Activated CD8-positive, alpha-beta T cell treated with anti-CD3 and anti-CD28 coated beads for 36 hours (primary cell): ENCODE measurements at regions not wholly inside any gene's neighbourhood (a gene's known extent, or its start where the extent isn't known, plus 50 kb on each side); places are given as distances from the start of the nearest gene placed in this dataset.

Source experiments
- ATAC-seq: fragments of 200-7000 bp; cut with Tn5 transposase; one replicate; pipeline ENCODE4 v1.10.0; 2021; ENCODE audit warnings: mild to moderate bottlenecking, moderate library complexity
- CTCF ChIA-PET: fragments of 350-600 bp; sonication (Branson Sonifier 250); formaldehyde crosslinking; loops from one replicate; lab custom pipeline; 2021; ENCODE audit warnings: antibody characterized with exemption; lab: Charles Lee
- POLR2A ChIA-PET: fragments of 350-600 bp; sonication (Branson Sonifier 250); formaldehyde crosslinking; loops from one replicate; lab custom pipeline; 2021; ENCODE audit warnings: antibody characterized with exemption; lab: Charles Lee
- DNase-seq: peaks from one replicate; pipeline ENCODE4 v3.0.0-alpha.2; 2020
- H3K27ac Mint-ChIP-seq: one replicate; pipeline ENCODE4 v1.8.0; 2021; ENCODE audit warnings: mild to moderate bottlenecking, mixed read lengths
- H3K27me3 Mint-ChIP-seq: one replicate; pipeline ENCODE4 v1.8.0; 2021; ENCODE audit warnings: mixed read lengths
- H3K36me3 Mint-ChIP-seq: one replicate; pipeline ENCODE4 v1.8.0; 2021; ENCODE audit warnings: low read depth, mixed read lengths
- H3K4me1 Mint-ChIP-seq: one replicate; pipeline ENCODE4 v1.8.0; 2021; ENCODE audit warnings: low read depth, mixed read lengths
- H3K4me3 Mint-ChIP-seq: one replicate; pipeline ENCODE4 v1.8.0; 2021; ENCODE audit warnings: mild to moderate bottlenecking, moderate library complexity, mixed read lengths
- H3K9me3 Mint-ChIP-seq: one replicate; pipeline ENCODE4 v1.8.0; 2021; ENCODE audit warnings: mixed read lengths
- CTCF ChIP-seq: fragments of 200-600 bp; IDR thresholded peaks from one replicate; pipeline ENCODE4 v1.8.0; 2022; ENCODE audit warnings: antibody characterized with exemption, mild to moderate bottlenecking
- intact Hi-C: fragments of 100-400 bp; cut with micrococcal nuclease; formaldehyde crosslinking; loops from one replicate; pipeline ENCODE4 v1.10.0; 2022

DNA sequence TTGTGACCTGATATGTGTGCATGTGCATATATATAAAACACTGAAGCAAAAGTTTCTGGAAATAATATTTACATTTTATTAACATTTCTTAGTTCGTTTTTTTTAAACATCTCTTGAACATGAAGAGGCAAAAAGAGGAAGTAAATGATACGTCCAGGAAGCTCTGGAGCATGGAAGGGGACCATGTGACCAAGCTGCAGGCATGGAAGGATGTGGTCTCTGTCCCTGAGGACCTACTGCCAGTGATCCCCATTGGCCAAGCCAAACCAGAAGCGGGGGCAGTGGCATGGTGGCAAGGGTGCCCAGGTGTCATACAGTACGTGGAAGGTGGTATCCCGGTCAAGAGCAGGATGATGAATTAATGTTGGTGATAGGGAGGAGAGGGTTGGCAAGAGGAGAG, 268.3 kb upstream of the PROX1 start:
- H3K9me3 Mint-ChIP-seq = peaks cover 10% of the 10 kb centered on the region
- no peak for DNase-seq
- ATAC-seq = no peak
- intact Hi-C loops = no loop called here
- ChIA-PET POLR2A (no interaction called here), CTCF (no interaction called here)
- TF ChIP-seq CTCF = no peak
- H3K36me3 Mint-ChIP-seq = no peaks in the 10 kb centered on the region
- H3K27me3 Mint-ChIP-seq = no peaks in the 10 kb centered on the region
- H3K4me1 Mint-ChIP-seq = no peaks in the 10 kb centered on the region
- no peak overlapping the region for H3K27ac Mint-ChIP-seq
- H3K4me3 Mint-ChIP-seq = no peak overlapping the region

GRCh38 chr1:213720032-213720431, 267.7 kb upstream of the PROX1 start:
- ChIA-PET CTCF (no interaction called here), POLR2A (no interaction called here)
- DNase-seq = no peak
- Mint-ChIP-seq H3K36me3 (no peaks in the 10 kb centered on the region), H3K4me1 (no peaks in the 10 kb centered on the region), H3K27ac (no peak overlapping the region), H3K4me3 (no peak overlapping the region), H3K27me3 (no peaks in the 10 kb centered on the region), H3K9me3 (peaks cover 10% of the 10 kb centered on the region)
- ATAC-seq = no peak
- intact Hi-C loops = no loop called here
- no peak for TF ChIP-seq CTCF

DNA sequence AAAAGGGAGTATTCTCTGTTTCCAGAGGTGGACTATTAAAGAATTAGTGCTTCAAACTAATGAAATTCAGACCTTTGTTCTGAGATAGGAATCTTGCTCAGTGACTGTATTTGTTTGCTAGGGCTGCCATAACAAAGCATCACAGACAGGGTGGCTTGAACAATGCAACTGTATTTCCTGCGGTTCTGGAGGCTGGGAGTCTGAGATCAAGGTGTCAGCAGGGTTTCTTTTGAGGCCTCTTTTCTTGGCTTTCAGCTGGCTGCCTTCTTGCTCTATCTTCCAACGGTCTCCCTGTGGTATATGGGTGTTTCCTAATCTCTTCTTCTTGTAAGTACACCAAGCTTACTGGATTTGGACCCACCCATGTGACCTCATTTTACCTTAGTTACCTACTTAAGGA, 264.6 kb upstream of the PROX1 start:
- peaks cover 10% of the 10 kb centered on the region for H3K9me3 Mint-ChIP-seq
- no peak overlapping the region for H3K27ac Mint-ChIP-seq
- ChIA-PET CTCF (no interaction called here), POLR2A (no interaction called here)
- H3K4me1 Mint-ChIP-seq = no peaks in the 10 kb centered on the region
- DNase-seq = no peak
- H3K36me3 Mint-ChIP-seq = no peaks in the 10 kb centered on the region
- no peaks in the 10 kb centered on the region for H3K27me3 Mint-ChIP-seq
- H3K4me3 Mint-ChIP-seq = no peak overlapping the region
- TF ChIP-seq CTCF = no peak
- intact Hi-C loops = no loop called here
- ATAC-seq = no peak

DNA sequence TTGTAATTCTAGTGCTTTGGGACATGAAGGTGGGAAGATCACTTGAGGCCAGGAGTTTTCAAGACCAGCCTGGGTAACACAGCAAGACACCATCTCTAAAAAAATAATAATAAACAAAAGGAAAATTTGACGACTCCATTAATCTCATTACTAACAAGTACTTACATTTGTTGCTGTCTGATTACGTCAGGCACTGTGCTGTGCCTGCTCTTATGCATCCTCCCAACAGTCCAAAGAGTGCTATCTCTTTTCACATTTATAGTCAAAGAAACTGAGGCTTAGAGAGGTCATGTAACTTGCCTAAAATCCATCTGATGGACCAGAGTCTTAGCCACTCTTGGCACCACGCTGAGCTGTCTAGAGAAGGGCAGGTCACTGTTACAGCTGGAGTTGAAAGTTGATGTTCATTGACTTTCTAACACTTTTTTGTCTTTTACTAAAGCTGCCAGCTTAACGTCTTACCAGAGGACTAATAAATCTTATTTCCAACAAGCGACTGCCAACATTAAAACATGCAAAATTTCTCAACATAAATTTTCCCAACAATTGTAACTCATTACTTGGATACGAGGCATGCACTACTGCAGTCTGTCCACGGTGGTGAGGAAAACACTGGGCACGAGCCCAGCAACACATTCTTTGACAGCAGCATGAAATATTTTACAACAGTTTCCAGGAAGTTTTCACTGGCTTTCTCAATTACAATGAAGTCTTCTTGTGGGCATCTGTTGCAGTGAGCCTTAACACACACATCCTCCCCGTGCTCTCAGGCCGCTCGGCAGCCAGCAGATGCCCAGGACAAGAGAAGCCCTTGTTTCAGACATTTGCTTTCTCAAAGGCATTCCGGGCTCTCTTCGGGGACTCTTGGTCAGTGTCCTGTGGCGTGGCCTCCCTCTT, 262.9 kb upstream of the PROX1 start:
- H3K4me3 Mint-ChIP-seq = no peak overlapping the region
- peaks cover 12% of the 10 kb centered on the region for H3K9me3 Mint-ChIP-seq
- intact Hi-C loops = no loop called here
- H3K36me3 Mint-ChIP-seq = no peaks in the 10 kb centered on the region
- TF ChIP-seq CTCF = no peak
- no peak for DNase-seq
- H3K27me3 Mint-ChIP-seq = no peaks in the 10 kb centered on the region
- ChIA-PET CTCF (no interaction called here), POLR2A (no interaction called here)
- no peaks in the 10 kb centered on the region for H3K4me1 Mint-ChIP-seq
- no peak overlapping the region for H3K27ac Mint-ChIP-seq
- ATAC-seq = no peak

- no peak for TF ChIP-seq CTCF
- Mint-ChIP-seq H3K4me1 (no peaks in the 10 kb centered on the region), H3K27ac (no peak overlapping the region), H3K27me3 (no peaks in the 10 kb centered on the region), H3K9me3 (peaks cover 4% of the 10 kb centered on the region), H3K4me3 (no peak overlapping the region), H3K36me3 (no peaks in the 10 kb centered on the region)
- intact Hi-C loops = no loop called here
- DNase-seq (no peak), ATAC-seq (no peak)
- ChIA-PET POLR2A (no interaction called here), CTCF (no interaction called here)
These were observed 259.8 kb upstream of the PROX1 start for GRCh38 chr1:213727853-213728592.
